Activated CD4-positive, alpha-beta T cell treated with anti-CD3 and anti-CD28 coated beads, Interleukin-2, amount 10 ng/mL, durations not matched to agents 7 days and 5 days (primary cell): ENCODE measurements at regions not wholly inside any gene's neighbourhood (a gene's known extent, or its start where the extent isn't known, plus 50 kb on each side); places are given as distances from the start of the nearest gene placed in this dataset.
"Not testable (repeated sequence)": the region's sequence is repeated elsewhere in the genome, so short reads cannot be mapped to it uniquely, and the experiment has no call there.

Experiments
- CTCF ChIA-PET: fragments of 350-600 bp; sonication (Branson Sonifier 250); formaldehyde crosslinking; loops from one replicate; lab custom pipeline; 2021; ENCODE audit warnings: antibody characterized with exemption; lab: Charles Lee
- POLR2A ChIA-PET: fragments of 350-600 bp; sonication (Branson Sonifier 250); formaldehyde crosslinking; loops from one replicate; lab custom pipeline; 2021; ENCODE audit warnings: antibody characterized with exemption; lab: Charles Lee
- DNase-seq: peaks from one replicate; pipeline ENCODE4 v3.0.0-alpha.2; 2020
- H3K27ac Mint-ChIP-seq: one replicate; pipeline ENCODE4 v1.8.0; 2021; ENCODE audit warnings: mild to moderate bottlenecking, moderate library complexity, mixed read lengths
- H3K27me3 Mint-ChIP-seq: one replicate; pipeline ENCODE4 v1.8.0; 2021; ENCODE audit warnings: mixed read lengths
- H3K36me3 Mint-ChIP-seq: one replicate; pipeline ENCODE4 v1.8.0; 2021; ENCODE audit warnings: low read depth, mixed read lengths
- H3K4me1 Mint-ChIP-seq: one replicate; pipeline ENCODE4 v1.8.0; 2021; ENCODE audit warnings: mixed read lengths
- H3K4me3 Mint-ChIP-seq: one replicate; pipeline ENCODE4 v1.8.0; 2021; ENCODE audit warnings: mild to moderate bottlenecking, moderate library complexity, mixed read lengths
- H3K9me3 Mint-ChIP-seq: one replicate; pipeline ENCODE4 v1.8.0; 2021; ENCODE audit warnings: mixed read lengths

DNA sequence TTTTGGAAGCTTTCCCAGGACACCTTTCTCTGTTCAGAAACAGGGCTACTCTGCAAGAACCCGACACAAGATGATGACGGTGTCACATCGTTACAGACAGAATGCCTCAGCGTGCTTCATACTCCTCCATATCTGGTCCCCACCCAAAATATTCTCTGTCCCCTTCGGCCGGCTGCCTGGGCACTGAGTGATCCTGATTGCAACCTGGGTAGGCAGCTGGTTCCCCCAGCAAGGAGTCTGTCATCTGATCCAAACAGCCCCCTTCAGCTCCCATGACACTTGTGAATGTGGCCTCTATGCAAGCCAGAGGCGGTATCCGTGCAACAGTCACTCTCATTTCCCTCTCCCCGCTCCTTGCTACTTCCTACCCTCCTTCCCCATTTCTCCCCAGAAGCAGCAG is 431.7 kb upstream of the B3GAT1 start:
- no peak for DNase-seq
- Mint-ChIP-seq H3K27me3 (no peaks in the 10 kb centered on the region), H3K9me3 (no peaks in the 10 kb centered on the region), H3K4me3 (no peak overlapping the region), H3K27ac (no peak overlapping the region), H3K36me3 (no peaks in the 10 kb centered on the region), H3K4me1 (no peaks in the 10 kb centered on the region)
- ChIA-PET CTCF (no interaction called here), POLR2A (no interaction called here)

GRCh38 chr11:134843020-134843419 is 431.0 kb upstream of the B3GAT1 start:
- no peaks in the 10 kb centered on the region for H3K4me1 Mint-ChIP-seq
- ChIA-PET CTCF (no interaction called here), POLR2A (no interaction called here)

DNA sequence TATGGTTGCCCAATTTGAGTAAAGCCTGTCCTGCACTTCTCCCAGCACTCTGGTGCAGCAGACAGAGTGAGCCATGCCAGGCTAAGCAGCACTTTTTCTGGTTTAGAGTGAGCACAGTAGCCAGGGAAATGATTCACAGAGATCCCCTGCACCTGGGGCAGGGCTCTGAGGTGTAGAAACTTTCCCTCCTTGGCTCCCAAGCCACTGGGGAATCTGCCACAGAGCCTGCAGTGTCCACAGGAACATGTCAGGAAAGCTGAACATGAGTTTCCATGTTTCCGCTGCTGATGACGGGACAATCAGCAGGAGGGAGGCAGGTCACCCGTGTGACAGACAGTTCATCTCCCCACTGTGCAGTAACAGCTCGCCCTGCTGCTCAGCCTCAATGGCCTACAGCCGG is 429.9 kb upstream of the B3GAT1 start:
- ChIA-PET CTCF (no interaction called here), POLR2A (no interaction called here)
- H3K9me3 Mint-ChIP-seq, result no peaks in the 10 kb centered on the region
- no peak overlapping the region for H3K27ac Mint-ChIP-seq
- H3K4me1 Mint-ChIP-seq, result no peaks in the 10 kb centered on the region
- no peaks in the 10 kb centered on the region for H3K36me3 Mint-ChIP-seq
- no peaks in the 10 kb centered on the region for H3K27me3 Mint-ChIP-seq
- H3K4me3 Mint-ChIP-seq, result no peak overlapping the region
- DNase-seq, result no peak

More at GRCh38 chr11:134843020-134843419, 431.0 kb upstream of the B3GAT1 start:
- H3K4me3 Mint-ChIP-seq, result no peak overlapping the region
- no peaks in the 10 kb centered on the region for H3K36me3 Mint-ChIP-seq
- no peak overlapping the region for H3K27ac Mint-ChIP-seq
- no peak for DNase-seq
- no peaks in the 10 kb centered on the region for H3K27me3 Mint-ChIP-seq
- no peaks in the 10 kb centered on the region for H3K9me3 Mint-ChIP-seq

GRCh38 chr11:134841411-134841810 is 429.4 kb upstream of the B3GAT1 start:
- no peak overlapping the region for H3K4me3 Mint-ChIP-seq
- CTCF ChIA-PET, result no interaction called here
- POLR2A ChIA-PET, result interaction anchor here (0.6 kb wide), 1 partner anchor 66 kb away, joined by 3 read pairs; no protein-coding TSS in a partner anchor
- no peaks in the 10 kb centered on the region for H3K9me3 Mint-ChIP-seq
- DNase-seq, result no peak
- H3K27ac Mint-ChIP-seq, result no peak overlapping the region
- no peaks in the 10 kb centered on the region for H3K4me1 Mint-ChIP-seq
- no peaks in the 10 kb centered on the region for H3K36me3 Mint-ChIP-seq
- no peaks in the 10 kb centered on the region for H3K27me3 Mint-ChIP-seq

DNA sequence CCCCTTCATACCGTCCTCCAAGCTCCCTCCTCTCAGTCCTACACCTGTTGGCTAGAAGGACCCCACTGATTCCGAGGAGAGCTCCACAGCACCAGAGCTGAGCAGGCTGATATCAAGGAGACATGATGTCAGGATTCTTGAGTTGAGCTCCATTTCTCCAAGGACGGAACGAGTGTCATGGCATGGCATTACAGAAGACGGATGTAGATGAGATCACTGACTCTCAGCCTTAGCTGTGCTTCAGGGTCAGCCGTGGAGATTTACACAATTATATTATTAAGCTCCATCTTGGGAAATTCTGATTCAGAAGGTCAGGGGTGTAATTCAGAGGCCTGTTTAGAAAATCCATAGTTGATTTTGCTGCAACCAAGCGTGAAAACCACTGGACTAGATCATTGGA is 428.9 kb upstream of the B3GAT1 start:
- no peaks in the 10 kb centered on the region for H3K36me3 Mint-ChIP-seq
- no peaks in the 10 kb centered on the region for H3K9me3 Mint-ChIP-seq
- no peak overlapping the region for H3K27ac Mint-ChIP-seq
- ChIA-PET POLR2A (interaction anchor here (0.6 kb wide), 1 partner anchor 67 kb away, joined by 3 read pairs; no protein-coding TSS in a partner anchor), CTCF (no interaction called here)
- DNase-seq, result no peak
- H3K4me1 Mint-ChIP-seq, result no peaks in the 10 kb centered on the region
- no peak overlapping the region for H3K4me3 Mint-ChIP-seq
- no peaks in the 10 kb centered on the region for H3K27me3 Mint-ChIP-seq

DNA sequence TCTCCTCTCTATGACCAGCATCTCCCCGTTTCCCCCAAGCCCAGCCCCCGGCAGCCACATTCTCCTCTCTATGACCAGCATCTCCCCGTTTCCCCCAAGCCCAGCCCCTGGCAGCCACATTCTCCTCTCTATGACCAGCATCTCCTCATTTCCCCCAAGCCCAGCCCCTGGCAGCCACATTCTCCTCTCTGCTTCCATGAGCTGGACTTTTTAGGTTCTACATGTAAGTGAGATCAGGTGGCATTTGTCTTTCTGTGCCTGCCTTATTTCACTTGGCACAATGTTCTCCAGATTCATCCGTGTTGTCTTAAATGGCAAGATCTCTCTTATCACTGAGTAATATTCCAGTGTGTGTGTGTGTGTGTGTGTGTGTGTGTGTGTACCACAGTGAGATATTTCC is 428.1 kb upstream of the B3GAT1 start:
- H3K36me3 Mint-ChIP-seq, H3K4me1 Mint-ChIP-seq, H3K27ac Mint-ChIP-seq, H3K4me3 Mint-ChIP-seq, H3K27me3 Mint-ChIP-seq, H3K9me3 Mint-ChIP-seq, CTCF ChIA-PET, DNase-seq, POLR2A ChIA-PET: not testable (repeated sequence)

DNA sequence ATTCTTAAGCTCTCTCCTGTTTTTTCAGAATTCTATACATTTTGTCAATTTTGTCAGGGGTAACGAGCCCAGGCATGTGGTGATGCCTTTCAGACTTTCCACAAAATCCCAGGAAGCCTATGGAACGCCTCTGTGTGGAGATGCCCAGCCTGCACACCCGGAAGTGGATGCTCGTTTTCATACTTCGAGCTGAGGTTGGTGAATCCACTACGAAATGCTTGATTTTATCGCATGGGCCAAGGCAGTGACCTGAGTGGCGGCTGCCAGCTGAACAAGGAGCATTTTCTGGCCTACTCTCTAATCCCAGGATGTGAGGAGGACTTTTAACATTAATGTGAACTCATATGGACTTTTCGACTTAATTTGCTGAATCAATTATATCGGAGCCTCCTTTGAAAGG is 426.7 kb upstream of the B3GAT1 start:
- no peak for DNase-seq
- Mint-ChIP-seq H3K4me3 (no peak overlapping the region), H3K27ac (no peak overlapping the region), H3K27me3 (peaks cover under 1% of the 10 kb centered on the region), H3K36me3 (no peaks in the 10 kb centered on the region), H3K4me1 (no peaks in the 10 kb centered on the region), H3K9me3 (no peaks in the 10 kb centered on the region)
- ChIA-PET CTCF (no interaction called here), POLR2A (no interaction called here)

DNA sequence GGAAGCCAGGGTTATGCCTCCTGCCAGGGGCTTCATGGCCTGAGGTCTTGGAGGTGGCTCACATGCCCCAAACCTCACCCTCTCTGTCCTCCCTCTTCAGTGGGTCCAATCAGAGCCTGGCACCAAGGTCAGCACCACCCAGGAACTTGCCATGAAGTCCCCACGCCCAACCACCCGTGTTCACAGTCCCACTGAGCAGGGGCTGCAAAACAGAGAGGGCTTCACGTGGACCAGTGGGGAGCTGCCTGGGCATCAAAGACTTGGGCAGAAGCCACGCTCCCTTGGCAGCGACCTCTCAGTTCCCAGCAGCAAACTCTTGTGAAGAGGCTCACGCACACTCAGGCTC is 425.8 kb upstream of the B3GAT1 start:
- Mint-ChIP-seq H3K27me3 (peaks cover 5% of the 10 kb centered on the region), H3K27ac (no peak overlapping the region), H3K4me1 (no peaks in the 10 kb centered on the region), H3K9me3 (no peaks in the 10 kb centered on the region), H3K4me3 (no peak overlapping the region), H3K36me3 (no peaks in the 10 kb centered on the region)
- ChIA-PET POLR2A (no interaction called here), CTCF (no interaction called here)
- no peak for DNase-seq

DNA sequence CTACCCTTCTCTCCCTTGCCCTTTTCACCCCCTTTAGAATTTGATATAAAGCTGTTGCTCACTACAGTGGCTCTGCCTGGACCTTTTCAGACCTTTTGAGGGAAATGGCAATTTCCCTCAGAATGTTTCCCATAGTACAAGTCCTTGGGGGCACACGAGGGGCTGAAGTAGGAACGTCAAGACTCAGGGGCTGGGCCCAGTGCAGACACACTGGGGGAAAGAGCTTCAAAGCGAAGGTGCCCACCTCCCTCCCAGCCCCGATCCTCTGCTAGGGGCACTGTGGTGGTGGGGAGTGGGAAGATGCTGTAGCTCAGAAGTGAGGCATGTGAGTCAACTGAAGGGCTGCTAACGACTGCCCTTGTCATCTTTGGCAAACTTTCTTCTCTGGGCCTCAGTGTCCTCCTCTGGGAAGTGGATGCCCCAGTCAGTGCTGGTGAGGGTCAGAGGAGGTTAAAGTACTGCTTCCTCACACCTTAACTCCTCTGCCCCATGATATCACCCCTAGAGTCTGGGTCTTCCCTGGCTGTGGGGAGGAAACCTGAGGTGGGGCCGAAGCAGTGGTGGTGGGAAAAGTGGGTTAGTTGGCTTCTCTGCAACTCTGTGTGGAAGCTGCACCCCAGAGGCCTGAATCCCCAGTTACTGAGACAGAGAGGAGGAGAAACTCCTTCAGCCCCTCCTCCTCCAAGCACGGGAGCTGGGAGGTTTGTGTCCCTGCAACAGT is 425.3 kb upstream of the B3GAT1 start:
- H3K4me1 Mint-ChIP-seq, result no peaks in the 10 kb centered on the region
- no peak overlapping the region for H3K27ac Mint-ChIP-seq
- ChIA-PET CTCF (no interaction called here), POLR2A (no interaction called here)
- H3K27me3 Mint-ChIP-seq, result peaks cover 5% of the 10 kb centered on the region
- no peak overlapping the region for H3K4me3 Mint-ChIP-seq
- no peaks in the 10 kb centered on the region for H3K9me3 Mint-ChIP-seq
- H3K36me3 Mint-ChIP-seq, result no peaks in the 10 kb centered on the region
- DNase-seq, result no peak

DNA sequence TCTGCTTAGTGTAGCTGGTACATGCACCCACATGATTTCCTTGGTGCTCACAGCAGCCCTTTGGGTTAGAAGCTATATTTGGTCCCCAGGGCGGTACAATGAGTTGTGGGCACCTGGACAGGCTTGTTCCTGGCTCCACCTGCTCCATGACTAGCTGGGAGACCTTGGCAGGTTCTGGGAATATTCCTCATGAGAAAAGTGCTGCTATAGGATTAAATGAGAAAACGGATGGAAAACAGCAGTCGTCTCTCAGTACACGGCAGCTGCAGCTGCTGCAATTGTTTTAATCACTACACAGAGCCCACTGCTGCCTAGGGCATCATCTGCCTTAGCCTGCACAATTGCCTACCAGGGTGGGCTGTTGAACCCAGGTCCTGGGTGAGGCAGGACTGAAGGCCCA is 424.5 kb upstream of the B3GAT1 start:
- no peaks in the 10 kb centered on the region for H3K36me3 Mint-ChIP-seq
- H3K27ac Mint-ChIP-seq, result no peak overlapping the region
- H3K9me3 Mint-ChIP-seq, result no peaks in the 10 kb centered on the region
- ChIA-PET CTCF (no interaction called here), POLR2A (no interaction called here)
- no peak for DNase-seq
- H3K4me3 Mint-ChIP-seq, result no peak overlapping the region
- peaks cover 7% of the 10 kb centered on the region for H3K27me3 Mint-ChIP-seq
- no peaks in the 10 kb centered on the region for H3K4me1 Mint-ChIP-seq

DNA sequence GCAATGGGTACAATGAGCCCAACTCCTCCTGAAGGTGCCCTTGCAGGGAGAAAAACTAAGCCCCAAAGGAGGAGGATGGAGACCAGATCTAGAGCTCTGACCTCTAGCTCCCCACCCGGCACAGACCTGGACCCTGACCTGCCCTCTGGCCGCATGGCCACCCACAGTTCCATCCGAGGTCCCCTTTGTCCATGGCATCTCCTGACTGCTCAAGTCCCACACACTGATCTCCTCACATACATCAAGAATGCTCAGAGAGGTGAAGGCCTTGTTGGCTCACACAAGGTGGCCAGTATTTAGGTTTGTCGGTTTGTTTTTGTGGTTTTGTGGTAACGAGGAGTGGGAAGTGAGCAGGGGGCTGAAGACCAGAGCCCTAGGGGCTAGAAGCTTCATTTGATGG is 423.5 kb upstream of the B3GAT1 start:
- no peaks in the 10 kb centered on the region for H3K36me3 Mint-ChIP-seq

DNA sequence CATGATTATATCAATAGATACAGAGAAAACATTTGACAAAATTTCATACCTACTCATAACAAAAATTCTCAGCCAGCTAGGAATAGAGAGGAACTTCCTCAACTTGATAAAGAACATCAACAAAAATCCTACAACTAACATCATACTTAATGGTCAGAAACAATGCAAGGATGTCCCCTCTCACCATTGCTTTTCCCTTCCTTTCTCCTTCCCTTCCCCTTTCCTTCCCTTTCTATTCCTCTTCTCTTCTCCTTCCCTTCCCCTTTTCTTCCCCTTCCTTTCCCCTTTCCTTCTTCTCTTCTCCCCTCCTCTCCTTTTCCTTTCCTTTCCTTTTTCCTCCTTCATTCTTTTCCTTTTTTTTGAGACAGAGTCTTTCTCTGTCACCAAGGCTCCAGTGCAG is 418.3 kb upstream of the B3GAT1 start:
- POLR2A ChIA-PET, result no interaction called here
- Mint-ChIP-seq H3K27me3 (peaks cover 11% of the 10 kb centered on the region), H3K4me3 (no peak overlapping the region), H3K36me3 (no peaks in the 10 kb centered on the region), H3K9me3 (no peaks in the 10 kb centered on the region), H3K27ac (no peak overlapping the region), H3K4me1 (no peaks in the 10 kb centered on the region)
- DNase-seq, result no peak
- CTCF ChIA-PET, result no interaction called here

More for the DNA sequence above, 423.5 kb upstream of the B3GAT1 start:
- Mint-ChIP-seq H3K4me3 (no peak overlapping the region), H3K27ac (no peak overlapping the region), H3K9me3 (no peaks in the 10 kb centered on the region), H3K27me3 (peaks cover 7% of the 10 kb centered on the region), H3K4me1 (no peaks in the 10 kb centered on the region)
- POLR2A ChIA-PET, result no interaction called here
- no peak for DNase-seq
- CTCF ChIA-PET, result no interaction called here

DNA sequence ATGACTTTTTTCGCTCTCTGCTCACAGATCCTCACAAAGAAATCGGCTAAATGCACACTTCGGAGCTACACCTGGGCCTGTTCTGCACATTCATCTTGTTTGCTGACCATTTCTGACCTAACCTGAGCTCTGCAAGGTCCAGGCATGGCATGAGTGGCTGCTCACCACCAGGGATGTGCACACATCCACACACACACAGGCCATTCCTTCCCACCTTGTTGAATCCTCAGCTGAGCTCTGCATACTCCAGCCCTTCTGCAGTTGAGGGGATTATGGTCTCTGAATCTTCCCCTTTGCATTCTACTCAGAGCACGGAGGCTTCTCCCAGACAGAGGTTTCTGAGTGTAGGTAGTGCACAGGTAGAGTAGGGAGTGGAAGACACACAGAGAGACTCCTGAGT is 411.9 kb upstream of the B3GAT1 start:
- POLR2A ChIA-PET, result no interaction called here
- no peak overlapping the region for H3K4me3 Mint-ChIP-seq
- CTCF ChIA-PET, result no interaction called here
- H3K9me3 Mint-ChIP-seq, result no peaks in the 10 kb centered on the region
- H3K27ac Mint-ChIP-seq, result no peak overlapping the region
- H3K27me3 Mint-ChIP-seq, result no peaks in the 10 kb centered on the region
- no peaks in the 10 kb centered on the region for H3K36me3 Mint-ChIP-seq
- DNase-seq, result no peak
- H3K4me1 Mint-ChIP-seq, result no peaks in the 10 kb centered on the region

DNA sequence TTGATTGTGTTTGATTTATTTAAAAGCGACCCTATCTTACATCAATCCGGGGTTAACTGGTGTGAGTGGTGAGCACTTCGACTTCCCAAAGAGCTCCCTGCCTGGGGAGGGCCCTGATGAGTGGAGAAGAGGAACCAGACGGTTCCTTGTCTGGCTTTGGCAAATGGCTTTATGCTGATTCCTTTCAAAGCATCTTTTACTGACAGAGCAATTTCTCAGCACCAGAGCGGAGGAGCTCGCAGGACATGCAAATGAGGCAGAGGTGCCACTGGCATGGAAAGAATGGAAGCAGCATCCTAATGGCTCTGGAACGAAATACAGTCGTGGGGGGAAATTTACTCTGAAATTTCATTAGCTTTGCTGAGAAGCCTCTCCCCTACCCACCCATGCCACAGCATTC is 410.9 kb upstream of the B3GAT1 start:
- Mint-ChIP-seq H3K4me1 (no peaks in the 10 kb centered on the region), H3K27me3 (no peaks in the 10 kb centered on the region), H3K9me3 (no peaks in the 10 kb centered on the region), H3K36me3 (no peaks in the 10 kb centered on the region), H3K4me3 (no peak overlapping the region), H3K27ac (no peak overlapping the region)
- CTCF ChIA-PET, result no interaction called here
- POLR2A ChIA-PET, result no interaction called here
- no peak for DNase-seq
